ENCODE measurements at regions not wholly inside any gene's neighbourhood (a gene's known extent, or its start where the extent isn't known, plus 50 kb on each side); places are given as distances from the start of the nearest gene placed in this dataset.

GRCh38 chr3:27570421-27571106 lies 86.4 kb upstream of the SLC4A7 start:
- H3K4me1 ChIP-seq = no peaks in the 10 kb centered on the region
- H3K27me3 ChIP-seq = no peaks in the 10 kb centered on the region
- H3K4me3 ChIP-seq = no peak overlapping the region
- H3K27ac ChIP-seq = no peak overlapping the region
- DNase-seq = no peak
- H3K36me3 ChIP-seq = no peaks in the 10 kb centered on the region
- H3K9me3 ChIP-seq = no peaks in the 10 kb centered on the region
- TF ChIP-seq CTCF (IDR thresholded peaks at IDR 0.05) = no peak
- no peak for ATAC-seq
- intact Hi-C loops (cut with DNase I) = no loop called here

GRCh38 chr3:27568393-27568792 lies 84.2 kb upstream of the SLC4A7 start:
- intact Hi-C loops (cut with DNase I) = no loop called here
- no peak overlapping the region for H3K27ac ChIP-seq

GRCh38 chr3:27567251-27567650 lies 83.1 kb upstream of the SLC4A7 start:
- H3K36me3 ChIP-seq = no peaks in the 10 kb centered on the region
- DNase-seq (no peak), ATAC-seq (no peak)
- H3K27ac ChIP-seq = no peak overlapping the region
- H3K27me3 ChIP-seq = no peaks in the 10 kb centered on the region
- no peaks in the 10 kb centered on the region for H3K4me1 ChIP-seq
- no peak overlapping the region for H3K4me3 ChIP-seq
- no peak for TF ChIP-seq CTCF (IDR thresholded peaks at IDR 0.05)
- intact Hi-C loops (cut with DNase I) = no loop called here
- H3K9me3 ChIP-seq = no peaks in the 10 kb centered on the region

More at GRCh38 chr3:27568393-27568792, 84.2 kb upstream of the SLC4A7 start:
- peak; percentile 70 for DNase-seq
- no peak for TF ChIP-seq CTCF (IDR thresholded peaks at IDR 0.05)
- Histone ChIP-seq H3K4me3 (no peak overlapping the region), H3K9me3 (no peaks in the 10 kb centered on the region), H3K36me3 (no peaks in the 10 kb centered on the region), H3K4me1 (no peaks in the 10 kb centered on the region), H3K27me3 (no peaks in the 10 kb centered on the region)
- ATAC-seq = peak; percentile 58

- no peak for TF ChIP-seq CTCF (IDR thresholded peaks at IDR 0.05)
- no peak for ATAC-seq
- no peaks in the 10 kb centered on the region for H3K9me3 ChIP-seq
- no peaks in the 10 kb centered on the region for H3K36me3 ChIP-seq
- DNase-seq = no peak
- no peaks in the 10 kb centered on the region for H3K27me3 ChIP-seq
- H3K27ac ChIP-seq = no peak overlapping the region
- H3K4me1 ChIP-seq = no peaks in the 10 kb centered on the region
- no peak overlapping the region for H3K4me3 ChIP-seq
- intact Hi-C loops (cut with DNase I) = no loop called here
These were observed 81.1 kb upstream of the SLC4A7 start for GRCh38 chr3:27565201-27565852.

- Histone ChIP-seq H3K36me3 (no peaks in the 10 kb centered on the region), H3K27me3 (no peaks in the 10 kb centered on the region), H3K4me3 (no peak overlapping the region), H3K9me3 (no peaks in the 10 kb centered on the region), H3K27ac (no peak overlapping the region), H3K4me1 (no peaks in the 10 kb centered on the region)
- no peak for ATAC-seq
- DNase-seq = no peak
- TF ChIP-seq CTCF (IDR thresholded peaks at IDR 0.05) = no peak
- intact Hi-C loops (cut with DNase I) = no loop called here
These were observed 77.4 kb upstream of the SLC4A7 start for GRCh38 chr3:27561576-27561975.
